ENCODE measurements at regions not wholly inside any gene's neighbourhood (a gene's known extent, or its start where the extent isn't known, plus 50 kb on each side); places are given as distances from the start of the nearest gene placed in this dataset.
A peak's percentile ranks its signal among the peaks of the same experiment; 100 is the strongest.
"Not testable (repeated sequence)": the region's sequence is repeated elsewhere in the genome, so short reads cannot be mapped to it uniquely, and the experiment has no call there.

- DNase-seq = no peak
These were observed 636.1 kb downstream of the PSAT1 start for GRCh38 chr9:78932849-78933627.

- no peak for DNase-seq
These were observed 636.9 kb upstream of the TLE4 start for GRCh38 chr9:78934880-78935279.

GRCh38 chr9:78938821-78939220 is 632.9 kb upstream of the TLE4 start:
- DNase-seq = no peak

GRCh38 chr9:78939311-78940065 is 632.3 kb upstream of the TLE4 start:
- no peak for DNase-seq

- no peak for DNase-seq
These were observed 631.5 kb upstream of the TLE4 start for GRCh38 chr9:78940121-78940855.

GRCh38 chr9:78954286-78954685 is 617.5 kb upstream of the TLE4 start:
- DNase-seq = no peak

- DNase-seq = no peak
These were observed 612.9 kb upstream of the TLE4 start for GRCh38 chr9:78958892-78959291.

- no peak for DNase-seq
These were observed 609.6 kb upstream of the TLE4 start for GRCh38 chr9:78962156-78962555.

- no peak for DNase-seq
These were observed 607.9 kb upstream of the TLE4 start for GRCh38 chr9:78963911-78964310.

- DNase-seq = no peak
These were observed 604.1 kb upstream of the TLE4 start for GRCh38 chr9:78967596-78968217.

GRCh38 chr9:78970375-78970774 is 601.4 kb upstream of the TLE4 start:
- no peak for DNase-seq

- peak; percentile 82 for DNase-seq
These were observed 600.2 kb upstream of the TLE4 start for GRCh38 chr9:78971540-78971939.

GRCh38 chr9:78972303-78972999 is 599.3 kb upstream of the TLE4 start:
- DNase-seq = peak; percentile 94

- DNase-seq = no peak
These were observed 597.9 kb upstream of the TLE4 start for GRCh38 chr9:78973907-78974306.

GRCh38 chr9:78982849-78983248 is 588.9 kb upstream of the TLE4 start:
- no peak for DNase-seq

GRCh38 chr9:78985084-78985738 is 586.6 kb upstream of the TLE4 start:
- DNase-seq = no peak

GRCh38 chr9:78986446-78986845 is 585.3 kb upstream of the TLE4 start:
- DNase-seq = no peak

- no peak for DNase-seq
These were observed 582.6 kb upstream of the TLE4 start for GRCh38 chr9:78989031-78989658.

GRCh38 chr9:78994471-78994870 is 577.3 kb upstream of the TLE4 start:
- no peak for DNase-seq

- DNase-seq = not testable (repeated sequence)
These were observed 576.8 kb upstream of the TLE4 start for GRCh38 chr9:78994974-78995373.

- DNase-seq = no peak
These were observed 574.5 kb upstream of the TLE4 start for GRCh38 chr9:78997296-78997695.
